ENCODE measurements at regions not wholly inside any gene's neighbourhood (a gene's known extent, or its start where the extent isn't known, plus 50 kb on each side); places are given as distances from the start of the nearest gene placed in this dataset.

DNA sequence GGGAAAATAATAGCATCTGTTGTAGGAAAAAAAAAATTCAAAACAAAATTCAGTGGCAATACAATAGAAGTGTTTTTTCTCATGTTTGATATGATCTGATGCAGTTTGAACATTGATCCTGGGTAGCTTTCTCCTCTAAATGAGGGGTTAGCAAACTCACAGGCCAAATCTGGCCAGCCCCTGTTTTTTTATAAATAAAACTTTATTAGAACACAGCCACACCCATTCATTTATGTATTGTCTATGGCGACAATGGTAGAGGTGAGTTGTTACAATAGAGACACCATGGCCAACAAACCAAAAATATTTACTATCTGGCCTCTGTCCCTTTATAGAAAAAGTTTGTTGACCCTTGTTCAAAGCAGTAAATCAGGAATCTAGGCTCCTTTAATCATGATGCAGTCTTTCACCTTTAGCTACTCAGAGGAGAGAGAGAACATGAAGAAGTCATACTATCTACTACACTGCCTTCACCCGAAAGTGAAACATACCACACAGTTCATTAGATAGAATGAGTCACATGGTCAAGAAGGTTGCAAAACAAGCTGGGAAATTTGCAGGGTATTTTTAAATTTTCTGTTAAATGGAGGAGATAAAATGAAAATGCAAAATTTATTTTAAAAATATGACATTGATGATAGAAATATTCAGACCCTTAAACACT lies 186.6 kb upstream of the MAOA start:
- DNase-seq (no peak), ATAC-seq (no peak)
- Histone ChIP-seq H3K9me3 (no peaks in the 10 kb centered on the region), H3K4me1 (ENCODE audit: low read depth) (no peaks in the 10 kb centered on the region), H3K4me3 (no peak overlapping the region), H3K36me3 (ENCODE audit: low read depth) (no peaks in the 10 kb centered on the region)
- intact Hi-C loops (cut with DNase I, micrococcal nuclease): no loop called here
- TF ChIP-seq, protein P1, sequence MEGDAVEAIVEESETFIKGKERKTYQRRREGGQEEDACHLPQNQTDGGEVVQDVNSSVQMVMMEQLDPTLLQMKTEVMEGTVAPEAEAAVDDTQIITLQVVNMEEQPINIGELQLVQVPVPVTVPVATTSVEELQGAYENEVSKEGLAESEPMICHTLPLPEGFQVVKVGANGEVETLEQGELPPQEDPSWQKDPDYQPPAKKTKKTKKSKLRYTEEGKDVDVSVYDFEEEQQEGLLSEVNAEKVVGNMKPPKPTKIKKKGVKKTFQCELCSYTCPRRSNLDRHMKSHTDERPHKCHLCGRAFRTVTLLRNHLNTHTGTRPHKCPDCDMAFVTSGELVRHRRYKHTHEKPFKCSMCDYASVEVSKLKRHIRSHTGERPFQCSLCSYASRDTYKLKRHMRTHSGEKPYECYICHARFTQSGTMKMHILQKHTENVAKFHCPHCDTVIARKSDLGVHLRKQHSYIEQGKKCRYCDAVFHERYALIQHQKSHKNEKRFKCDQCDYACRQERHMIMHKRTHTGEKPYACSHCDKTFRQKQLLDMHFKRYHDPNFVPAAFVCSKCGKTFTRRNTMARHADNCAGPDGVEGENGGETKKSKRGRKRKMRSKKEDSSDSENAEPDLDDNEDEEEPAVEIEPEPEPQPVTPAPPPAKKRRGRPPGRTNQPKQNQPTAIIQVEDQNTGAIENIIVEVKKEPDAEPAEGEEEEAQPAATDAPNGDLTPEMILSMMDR (IDR thresholded peaks at IDR 0.05): no peak

DNA sequence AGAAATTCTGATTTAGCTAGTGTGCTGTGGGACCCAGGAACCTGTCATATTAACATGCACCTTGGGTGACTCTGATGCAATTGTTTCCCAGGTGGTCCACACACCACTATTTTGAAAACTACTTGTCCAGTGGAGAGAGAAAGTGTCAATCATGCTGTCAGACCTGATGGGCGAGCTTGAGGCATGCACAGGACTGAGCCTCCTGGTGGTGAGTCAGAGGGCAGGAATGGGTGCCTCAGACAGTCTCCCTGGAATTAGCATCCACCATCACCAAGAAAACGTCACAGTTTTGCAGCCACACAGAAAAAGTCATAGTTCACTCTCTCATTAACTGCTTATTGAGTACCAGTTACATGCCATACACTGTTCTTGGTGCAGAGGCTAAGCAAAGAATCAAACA lies 181.8 kb upstream of the MAOA start:
- H3K4me1 ChIP-seq (ENCODE audit: low read depth): no peaks in the 10 kb centered on the region
- H3K36me3 ChIP-seq (ENCODE audit: low read depth): no peaks in the 10 kb centered on the region
- no peak for DNase-seq
- H3K9me3 ChIP-seq: no peaks in the 10 kb centered on the region
- ATAC-seq: no peak
- TF ChIP-seq, protein P1 (IDR thresholded peaks at IDR 0.05): no peak
- intact Hi-C loops (cut with DNase I, micrococcal nuclease): no loop called here
- no peak overlapping the region for H3K4me3 ChIP-seq

DNA sequence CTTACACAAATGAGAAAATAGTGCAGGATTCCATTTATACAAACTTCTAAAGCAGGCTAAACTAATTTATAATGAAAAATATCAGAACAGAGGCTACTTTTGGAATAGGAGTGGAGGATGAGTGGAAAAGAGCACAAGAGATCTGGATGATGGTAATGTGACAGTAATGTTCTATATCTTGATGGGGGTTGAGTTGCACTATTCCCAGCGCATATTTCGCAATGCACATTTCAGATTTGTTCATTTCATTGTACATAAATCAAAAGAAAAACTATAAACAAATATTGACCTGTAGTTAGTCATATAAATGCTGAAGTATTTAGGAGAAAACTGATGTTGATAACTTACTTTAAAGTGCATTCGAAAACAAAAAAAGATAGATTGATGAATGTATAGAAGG lies 177.0 kb upstream of the MAOA start:
- Histone ChIP-seq H3K9me3 (no peaks in the 10 kb centered on the region), H3K36me3 (ENCODE audit: low read depth) (no peaks in the 10 kb centered on the region), H3K4me3 (no peak overlapping the region), H3K4me1 (ENCODE audit: low read depth) (no peaks in the 10 kb centered on the region)
- TF ChIP-seq, protein P1 (IDR thresholded peaks at IDR 0.05): no peak
- intact Hi-C loops (cut with DNase I, micrococcal nuclease): no loop called here
- no peak for ATAC-seq
- DNase-seq: no peak

DNA sequence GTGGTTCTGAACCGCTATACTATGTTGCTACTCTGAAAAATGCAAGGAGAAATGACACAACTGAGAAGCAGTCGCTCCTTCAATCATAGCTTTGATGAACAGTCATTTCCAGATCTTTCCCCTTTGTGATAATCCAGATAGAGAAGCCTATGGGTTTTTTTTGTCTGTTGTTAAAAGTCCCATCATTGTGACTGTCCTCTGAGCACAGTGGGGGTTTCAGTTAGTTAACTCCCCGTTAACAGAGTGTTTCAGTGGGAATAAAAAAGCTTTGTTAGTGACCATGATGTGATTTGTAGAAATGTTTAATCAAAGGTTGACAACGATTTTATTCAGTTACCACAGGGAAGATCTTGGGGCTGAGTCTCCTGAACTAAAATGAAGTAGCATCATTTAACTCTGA lies 176.2 kb upstream of the MAOA start:
- no peak overlapping the region for H3K4me3 ChIP-seq
- H3K9me3 ChIP-seq: no peaks in the 10 kb centered on the region
- DNase-seq (no peak), ATAC-seq (no peak)
- TF ChIP-seq, protein P1 (IDR thresholded peaks at IDR 0.05): no peak
- no peaks in the 10 kb centered on the region for H3K4me1 ChIP-seq (ENCODE audit: low read depth)
- no peaks in the 10 kb centered on the region for H3K36me3 ChIP-seq (ENCODE audit: low read depth)
- intact Hi-C loops (cut with DNase I, micrococcal nuclease): no loop called here

DNA sequence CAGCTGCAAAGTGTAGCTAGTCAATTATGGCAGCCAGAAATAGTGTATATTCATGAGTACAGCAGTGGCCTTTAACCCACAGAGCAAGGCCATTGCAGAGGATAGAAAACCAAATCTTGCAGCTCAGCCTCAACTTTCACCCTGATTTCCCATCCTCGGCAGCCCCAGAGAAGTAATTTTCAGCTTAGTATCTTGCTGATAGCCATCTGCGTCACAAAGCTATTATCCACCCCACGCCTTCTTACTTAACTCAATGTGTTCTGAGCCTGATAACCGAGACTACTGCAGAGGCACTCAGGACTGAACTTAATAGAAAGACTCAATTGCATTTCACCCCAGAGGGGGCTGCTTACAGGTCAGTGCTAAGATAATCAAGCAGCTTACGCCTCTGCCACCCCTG lies 174.5 kb upstream of the MAOA start:
- no peak for ATAC-seq
- DNase-seq: no peak
- no peaks in the 10 kb centered on the region for H3K9me3 ChIP-seq
- H3K4me1 ChIP-seq (ENCODE audit: low read depth): no peaks in the 10 kb centered on the region
- H3K36me3 ChIP-seq (ENCODE audit: low read depth): no peaks in the 10 kb centered on the region
- intact Hi-C loops (cut with DNase I, micrococcal nuclease): no loop called here
- H3K4me3 ChIP-seq: no peak overlapping the region
- TF ChIP-seq, protein P1 (IDR thresholded peaks at IDR 0.05): no peak

DNA sequence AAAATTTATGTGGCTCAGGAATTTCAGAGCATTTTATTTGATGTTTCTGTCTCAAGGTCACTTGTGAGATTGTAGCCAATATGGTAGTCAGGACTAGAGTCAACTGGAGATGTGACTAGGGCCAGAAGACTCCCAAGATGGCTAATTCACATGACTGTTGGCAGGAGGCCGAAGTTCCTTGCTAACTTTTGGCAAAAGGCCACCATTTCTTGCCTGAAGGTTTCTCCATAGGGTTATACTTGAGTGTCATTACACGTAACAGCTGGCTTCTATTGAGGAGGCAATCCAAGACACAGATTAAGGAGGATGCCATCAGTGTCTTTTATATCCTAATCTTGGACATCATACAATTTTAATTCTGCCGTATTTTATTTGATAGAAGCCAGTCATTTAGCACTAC lies 162.3 kb upstream of the MAOA start:
- no peaks in the 10 kb centered on the region for H3K4me1 ChIP-seq (ENCODE audit: low read depth)
- no peak for DNase-seq
- no peak overlapping the region for H3K4me3 ChIP-seq
- ATAC-seq: no peak
- H3K36me3 ChIP-seq (ENCODE audit: low read depth): no peaks in the 10 kb centered on the region
- TF ChIP-seq, protein P1 (IDR thresholded peaks at IDR 0.05): no peak
- H3K9me3 ChIP-seq: no peaks in the 10 kb centered on the region
- intact Hi-C loops (cut with DNase I, micrococcal nuclease): no loop called here

All from mucosa of descending colon (tissue), 3 donors.